Neural cell (in vitro differentiated cells): ENCODE measurements at regions not wholly inside any gene's neighbourhood (a gene's known extent, or its start where the extent isn't known, plus 50 kb on each side); places are given as distances from the start of the nearest gene placed in this dataset.

Experiments
- EZH2 ChIP-seq: fragments of 200-600, 300-800 bp; shearing (Covaris generic), sonication (generic); IDR thresholded peaks from 2 replicates; pipeline ENCODE4 v1.6.1; 2014; ENCODE audit warnings: antibody characterized with exemption, low read length, borderline replicate concordance, mild to moderate bottlenecking; ENCODE audit not compliant: insufficient read depth, poor library complexity, severe bottlenecking
- POLR2AphosphoS5 ChIP-seq: IDR thresholded peaks from 2 replicates; pipeline ENCODE4 v1.6.1; 2012
- TF ChIP-seq, protein P1 (sequence below): fragments of 450-650 bp; IDR thresholded peaks from 2 replicates; pipeline ENCODE4 v1.5.1; 2014; ENCODE audit warnings: antibody characterized with exemption, mild to moderate bottlenecking, moderate library complexity; ENCODE audit not compliant: poor library complexity, severe bottlenecking

- TF ChIP-seq, protein P1, sequence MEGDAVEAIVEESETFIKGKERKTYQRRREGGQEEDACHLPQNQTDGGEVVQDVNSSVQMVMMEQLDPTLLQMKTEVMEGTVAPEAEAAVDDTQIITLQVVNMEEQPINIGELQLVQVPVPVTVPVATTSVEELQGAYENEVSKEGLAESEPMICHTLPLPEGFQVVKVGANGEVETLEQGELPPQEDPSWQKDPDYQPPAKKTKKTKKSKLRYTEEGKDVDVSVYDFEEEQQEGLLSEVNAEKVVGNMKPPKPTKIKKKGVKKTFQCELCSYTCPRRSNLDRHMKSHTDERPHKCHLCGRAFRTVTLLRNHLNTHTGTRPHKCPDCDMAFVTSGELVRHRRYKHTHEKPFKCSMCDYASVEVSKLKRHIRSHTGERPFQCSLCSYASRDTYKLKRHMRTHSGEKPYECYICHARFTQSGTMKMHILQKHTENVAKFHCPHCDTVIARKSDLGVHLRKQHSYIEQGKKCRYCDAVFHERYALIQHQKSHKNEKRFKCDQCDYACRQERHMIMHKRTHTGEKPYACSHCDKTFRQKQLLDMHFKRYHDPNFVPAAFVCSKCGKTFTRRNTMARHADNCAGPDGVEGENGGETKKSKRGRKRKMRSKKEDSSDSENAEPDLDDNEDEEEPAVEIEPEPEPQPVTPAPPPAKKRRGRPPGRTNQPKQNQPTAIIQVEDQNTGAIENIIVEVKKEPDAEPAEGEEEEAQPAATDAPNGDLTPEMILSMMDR, result no peak
- no peak for TF ChIP-seq EZH2
- no peak for TF ChIP-seq POLR2AphosphoS5
These were observed 348.3 kb downstream of the BMP4 start for GRCh38 chr14:53608369-53608768.
